Trophoblast cell (in vitro differentiated cells and primary cell): ENCODE measurements at regions not wholly inside any gene's neighbourhood (a gene's known extent, or its start where the extent isn't known, plus 50 kb on each side); places are given as distances from the start of the nearest gene placed in this dataset.

Experiments used
- DNase-seq, 2 donors: peaks; one replicate each; pipeline ENCODE4 v3.0.0-alpha.2; 2016
- H2AFZ ChIP-seq: 2 replicates; pipeline ENCODE4 v1.6.1; 2013; ENCODE audit warnings: low read length, moderate library complexity, mild to moderate bottlenecking; ENCODE audit not compliant: insufficient read depth, poor library complexity
- H2AK5ac ChIP-seq: 2 replicates; pipeline ENCODE4 v1.6.1; 2013; ENCODE audit warnings: mild to moderate bottlenecking, low read length
- H2BK120ac ChIP-seq: 2 replicates; pipeline ENCODE4 v1.6.1; 2013; ENCODE audit warnings: low read length, mild to moderate bottlenecking, moderate library complexity; ENCODE audit not compliant: insufficient read depth, poor library complexity
- H2BK12ac ChIP-seq: 2 replicates; pipeline ENCODE4 v1.6.1; 2013; ENCODE audit warnings: mild to moderate bottlenecking, low read length, moderate library complexity
- H2BK5ac ChIP-seq: 2 replicates; pipeline ENCODE4 v1.6.1; 2013; ENCODE audit warnings: low read length, low read depth, moderate library complexity, mild to moderate bottlenecking; ENCODE audit not compliant: poor library complexity
- H3K14ac ChIP-seq: 2 replicates; pipeline ENCODE4 v1.6.1; 2013; ENCODE audit warnings: mild to moderate bottlenecking, low read length
- H3K18ac ChIP-seq: 2 replicates; pipeline ENCODE4 v1.6.1; 2013; ENCODE audit warnings: mild to moderate bottlenecking, low read length
- H3K23ac ChIP-seq: 2 replicates; pipeline ENCODE4 v1.6.1; 2013; ENCODE audit warnings: low read length
- H3K27ac ChIP-seq: 2 replicates; pipeline ENCODE4 v1.5.1; 2013; ENCODE audit warnings: low read depth, mild to moderate bottlenecking, inconsistent platforms, low read length, moderate library complexity
- H3K27me3 ChIP-seq: 2 replicates; pipeline ENCODE4 v1.6.1; 2013; ENCODE audit warnings: inconsistent platforms, mild to moderate bottlenecking, low read length, moderate library complexity; ENCODE audit not compliant: insufficient read depth
- H3K36me3 ChIP-seq, 2 experiments: 1 replicate in 1 of 2; 2 replicates in 1 of 2; pipeline ENCODE4 v1.6.1; 2013; ENCODE audit warnings: low read length in 2 of 2, mild to moderate bottlenecking in 2 of 2, moderate library complexity in 1 of 2; ENCODE audit not compliant: insufficient read depth in 2 of 2, control insufficient read depth in 1 of 2
- H3K4ac ChIP-seq: 2 replicates; pipeline ENCODE4 v1.6.1; 2013; ENCODE audit warnings: low read depth, mild to moderate bottlenecking, low read length, moderate library complexity
- H3K4me1 ChIP-seq, 2 experiments: 1 replicate in 1 of 2; 2 replicates in 1 of 2; pipeline ENCODE4 v1.6.1; 2013; ENCODE audit warnings: low read length in 2 of 2, mild to moderate bottlenecking in 2 of 2, moderate library complexity in 1 of 2; ENCODE audit not compliant: insufficient read depth in 2 of 2, control insufficient read depth in 1 of 2
- H3K4me2 ChIP-seq: 2 replicates; pipeline ENCODE4 v1.6.1; 2013; ENCODE audit warnings: inconsistent platforms, mild to moderate bottlenecking, low read length, moderate library complexity
- H3K4me3 ChIP-seq: 2 replicates; pipeline ENCODE4 v1.5.1; 2013; ENCODE audit warnings: mild to moderate bottlenecking, low read depth, low read length, inconsistent platforms
- H3K79me1 ChIP-seq: one replicate; pipeline ENCODE4 v1.6.1; 2013; ENCODE audit warnings: low read length
- H3K79me2 ChIP-seq: 2 replicates; pipeline ENCODE4 v1.6.1; 2013; ENCODE audit warnings: low read length, mild to moderate bottlenecking; ENCODE audit not compliant: control insufficient read depth, insufficient read depth, poor library complexity
- H3K9ac ChIP-seq: 2 replicates; pipeline ENCODE4 v1.6.1; 2013; ENCODE audit warnings: mild to moderate bottlenecking, low read length
- H3K9me3 ChIP-seq: 2 replicates; pipeline ENCODE4 v1.6.1; 2013; ENCODE audit warnings: low read depth, mild to moderate bottlenecking, control low read depth, inconsistent platforms, low read length; ENCODE audit not compliant: insufficient read depth
- H4K12ac ChIP-seq: 2 replicates; pipeline ENCODE4 v1.6.1; 2013; ENCODE audit warnings: low read depth, mild to moderate bottlenecking, low read length, moderate library complexity
- H4K8ac ChIP-seq: 2 replicates; pipeline ENCODE4 v1.6.1; 2013; ENCODE audit warnings: low read depth, mild to moderate bottlenecking, low read length, moderate library complexity
- H4K91ac ChIP-seq: one replicate; pipeline ENCODE4 v1.6.1; 2013; ENCODE audit warnings: low read depth, mild to moderate bottlenecking, low read length, moderate library complexity
- WGBS: extraction: QIAGEN DNeasy Blood & Tissue Kit; methylation state at CpG from one replicate; pipeline ENCODE4 v1.1.7; 2013; ENCODE audit warnings: missing lambda C conversion rate; ENCODE audit not compliant: insufficient read length, insufficient coverage; ENCODE audit errors: extremely low coverage; 5-methylcytosine and 5-hydroxymethylcytosine counted together

DNA sequence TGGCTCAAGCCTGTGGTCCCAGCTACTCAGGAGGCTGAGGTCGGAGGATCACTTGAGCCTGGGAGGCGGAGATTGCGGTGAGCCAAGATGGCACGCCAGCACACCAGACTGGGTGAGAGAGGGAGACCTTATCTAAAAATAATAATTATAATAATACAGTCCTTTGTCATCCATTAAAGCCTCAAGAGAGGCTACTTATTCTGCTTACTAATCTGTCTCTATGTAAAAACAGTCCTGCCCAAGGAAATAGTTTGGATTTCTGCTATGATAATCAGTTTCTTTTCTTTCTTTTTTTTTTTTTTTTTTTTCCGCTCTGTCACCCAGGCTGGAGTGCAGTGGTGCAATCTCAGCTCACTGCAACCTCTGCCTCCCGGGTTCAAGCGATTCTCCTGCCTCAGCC, 228.3 kb downstream of the C1D start:
- H4K91ac ChIP-seq, result no peak overlapping the region
- no peak overlapping the region for H3K27ac ChIP-seq
- no peak overlapping the region for H4K12ac ChIP-seq
- H3K4ac ChIP-seq, result no peak overlapping the region
- H3K79me2 ChIP-seq, result no peaks in the 10 kb centered on the region
- H3K79me1 ChIP-seq, result no peaks in the 10 kb centered on the region
- no peaks in the 10 kb centered on the region for H3K27me3 ChIP-seq
- no peak overlapping the region for H2AFZ ChIP-seq
- no peak for DNase-seq
- no peak overlapping the region for H2BK120ac ChIP-seq
- no peak overlapping the region for H3K18ac ChIP-seq
- H3K4me3 ChIP-seq, result no peak overlapping the region
- no peak overlapping the region for H3K23ac ChIP-seq
- H2BK5ac ChIP-seq, result no peak overlapping the region
- H3K4me2 ChIP-seq, result no peak overlapping the region
- H3K9me3 ChIP-seq, result no peaks in the 10 kb centered on the region
- H3K9ac ChIP-seq, result no peak overlapping the region
- no peak overlapping the region for H2BK12ac ChIP-seq
- H3K36me3 ChIP-seq, result no peaks in the 10 kb centered on the region
- H4K8ac ChIP-seq, result no peak overlapping the region
- no peak overlapping the region for H3K14ac ChIP-seq
- WGBS, result no CpG with 5 or more reads among the region's 7 CpGs
- no peaks in the 10 kb centered on the region for H3K4me1 ChIP-seq
- H2AK5ac ChIP-seq, result no peak overlapping the region

- Histone ChIP-seq H3K36me3 (no peaks in the 10 kb centered on the region), H3K23ac (no peak overlapping the region), H4K8ac (no peak overlapping the region), H2BK12ac (no peak overlapping the region), H3K14ac (no peak overlapping the region), H3K9ac (no peak overlapping the region), H2BK5ac (no peak overlapping the region), H3K79me2 (no peaks in the 10 kb centered on the region), H4K91ac (no peak overlapping the region), H2AK5ac (no peak overlapping the region), H3K4me3 (no peak overlapping the region), H3K4me2 (no peak overlapping the region), H3K18ac (no peak overlapping the region), H3K79me1 (no peaks in the 10 kb centered on the region), H3K4me1 (no peaks in the 10 kb centered on the region), H3K4ac (no peak overlapping the region), H3K27ac (no peak overlapping the region), H2BK120ac (no peak overlapping the region), H2AFZ (no peak overlapping the region), H4K12ac (no peak overlapping the region), H3K27me3 (no peaks in the 10 kb centered on the region), H3K9me3 (no peaks in the 10 kb centered on the region)
- DNase-seq, result no peak
- WGBS, result no CpG with 5 or more reads among the region's 3 CpGs
Observed at GRCh38 chr2:67835266-67835665, 227.5 kb downstream of the C1D start.

- Histone ChIP-seq H2BK120ac (no peak overlapping the region), H3K79me1 (no peaks in the 10 kb centered on the region), H3K27me3 (no peaks in the 10 kb centered on the region), H3K23ac (no peak overlapping the region), H3K14ac (no peak overlapping the region), H3K27ac (no peak overlapping the region), H2AK5ac (no peak overlapping the region), H3K9me3 (no peaks in the 10 kb centered on the region), H3K4me2 (no peak overlapping the region), H4K12ac (no peak overlapping the region), H3K4me1 (no peaks in the 10 kb centered on the region), H3K18ac (no peak overlapping the region), H3K9ac (no peak overlapping the region), H4K8ac (no peak overlapping the region), H2BK12ac (no peak overlapping the region), H2BK5ac (no peak overlapping the region), H2AFZ (no peak overlapping the region), H3K4ac (no peak overlapping the region), H3K79me2 (no peaks in the 10 kb centered on the region), H4K91ac (no peak overlapping the region), H3K4me3 (no peak overlapping the region), H3K36me3 (no peaks in the 10 kb centered on the region)
- no peak for DNase-seq
- WGBS, result no CpG with 5 or more reads among the region's 5 CpGs
Observed at GRCh38 chr2:67836866-67837265, 225.9 kb downstream of the C1D start.

GRCh38 chr2:67838205-67838604, 224.6 kb downstream of the C1D start:
- H3K4me2 ChIP-seq, result no peak overlapping the region
- WGBS, result no CpG with 5 or more reads among the region's 3 CpGs
- H2AFZ ChIP-seq, result no peak overlapping the region
- no peak for DNase-seq
- no peak overlapping the region for H3K9ac ChIP-seq
- no peaks in the 10 kb centered on the region for H3K9me3 ChIP-seq
- no peak overlapping the region for H2BK5ac ChIP-seq
- no peaks in the 10 kb centered on the region for H3K27me3 ChIP-seq
- no peak overlapping the region for H3K4ac ChIP-seq
- H3K4me3 ChIP-seq, result no peak overlapping the region
- H3K27ac ChIP-seq, result no peak overlapping the region
- H4K12ac ChIP-seq, result no peak overlapping the region
- H4K8ac ChIP-seq, result no peak overlapping the region
- no peak overlapping the region for H4K91ac ChIP-seq
- no peak overlapping the region for H2BK120ac ChIP-seq
- H3K79me1 ChIP-seq, result no peaks in the 10 kb centered on the region
- H3K14ac ChIP-seq, result no peak overlapping the region
- H3K79me2 ChIP-seq, result no peaks in the 10 kb centered on the region
- H2BK12ac ChIP-seq, result no peak overlapping the region
- no peaks in the 10 kb centered on the region for H3K4me1 ChIP-seq
- no peak overlapping the region for H2AK5ac ChIP-seq
- H3K18ac ChIP-seq, result no peak overlapping the region
- no peaks in the 10 kb centered on the region for H3K36me3 ChIP-seq
- no peak overlapping the region for H3K23ac ChIP-seq
